ENCODE measurements at regions not wholly inside any gene's neighbourhood (a gene's known extent, or its start where the extent isn't known, plus 50 kb on each side); places are given as distances from the start of the nearest gene placed in this dataset.

DNA sequence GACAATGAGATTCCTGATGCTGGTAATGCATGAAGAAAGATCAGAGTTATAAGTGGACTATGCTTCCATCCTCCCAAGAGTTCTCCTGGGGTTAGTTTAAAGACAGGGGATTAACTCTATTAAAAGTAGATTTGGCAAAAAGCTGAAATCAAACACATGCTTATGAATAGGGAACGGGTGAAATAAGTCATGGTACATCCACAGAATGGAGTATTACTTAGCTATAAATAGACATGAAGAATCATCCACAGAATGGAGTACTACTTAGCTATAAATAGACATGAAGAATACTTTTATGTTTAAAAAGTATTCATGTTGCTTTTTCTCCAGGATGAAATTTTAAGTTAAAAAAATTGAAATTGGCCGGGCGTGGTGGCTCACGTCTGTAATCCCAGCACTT is 596.4 kb upstream of the B3GAT1 start:
- TF ChIP-seq, protein P1, sequence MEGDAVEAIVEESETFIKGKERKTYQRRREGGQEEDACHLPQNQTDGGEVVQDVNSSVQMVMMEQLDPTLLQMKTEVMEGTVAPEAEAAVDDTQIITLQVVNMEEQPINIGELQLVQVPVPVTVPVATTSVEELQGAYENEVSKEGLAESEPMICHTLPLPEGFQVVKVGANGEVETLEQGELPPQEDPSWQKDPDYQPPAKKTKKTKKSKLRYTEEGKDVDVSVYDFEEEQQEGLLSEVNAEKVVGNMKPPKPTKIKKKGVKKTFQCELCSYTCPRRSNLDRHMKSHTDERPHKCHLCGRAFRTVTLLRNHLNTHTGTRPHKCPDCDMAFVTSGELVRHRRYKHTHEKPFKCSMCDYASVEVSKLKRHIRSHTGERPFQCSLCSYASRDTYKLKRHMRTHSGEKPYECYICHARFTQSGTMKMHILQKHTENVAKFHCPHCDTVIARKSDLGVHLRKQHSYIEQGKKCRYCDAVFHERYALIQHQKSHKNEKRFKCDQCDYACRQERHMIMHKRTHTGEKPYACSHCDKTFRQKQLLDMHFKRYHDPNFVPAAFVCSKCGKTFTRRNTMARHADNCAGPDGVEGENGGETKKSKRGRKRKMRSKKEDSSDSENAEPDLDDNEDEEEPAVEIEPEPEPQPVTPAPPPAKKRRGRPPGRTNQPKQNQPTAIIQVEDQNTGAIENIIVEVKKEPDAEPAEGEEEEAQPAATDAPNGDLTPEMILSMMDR (conservative IDR thresholded peaks at IDR 0.05; ENCODE audit: low read length) = no peak
- no peak for TF ChIP-seq EZH2phosphoT487 (IDR thresholded peaks at IDR 0.05; ENCODE audit: borderline replicate concordance)

Measured in Loucy (cell line).